ENCODE measurements at regions not wholly inside any gene's neighbourhood (a gene's known extent, or its start where the extent isn't known, plus 50 kb on each side); places are given as distances from the start of the nearest gene placed in this dataset.

DNA sequence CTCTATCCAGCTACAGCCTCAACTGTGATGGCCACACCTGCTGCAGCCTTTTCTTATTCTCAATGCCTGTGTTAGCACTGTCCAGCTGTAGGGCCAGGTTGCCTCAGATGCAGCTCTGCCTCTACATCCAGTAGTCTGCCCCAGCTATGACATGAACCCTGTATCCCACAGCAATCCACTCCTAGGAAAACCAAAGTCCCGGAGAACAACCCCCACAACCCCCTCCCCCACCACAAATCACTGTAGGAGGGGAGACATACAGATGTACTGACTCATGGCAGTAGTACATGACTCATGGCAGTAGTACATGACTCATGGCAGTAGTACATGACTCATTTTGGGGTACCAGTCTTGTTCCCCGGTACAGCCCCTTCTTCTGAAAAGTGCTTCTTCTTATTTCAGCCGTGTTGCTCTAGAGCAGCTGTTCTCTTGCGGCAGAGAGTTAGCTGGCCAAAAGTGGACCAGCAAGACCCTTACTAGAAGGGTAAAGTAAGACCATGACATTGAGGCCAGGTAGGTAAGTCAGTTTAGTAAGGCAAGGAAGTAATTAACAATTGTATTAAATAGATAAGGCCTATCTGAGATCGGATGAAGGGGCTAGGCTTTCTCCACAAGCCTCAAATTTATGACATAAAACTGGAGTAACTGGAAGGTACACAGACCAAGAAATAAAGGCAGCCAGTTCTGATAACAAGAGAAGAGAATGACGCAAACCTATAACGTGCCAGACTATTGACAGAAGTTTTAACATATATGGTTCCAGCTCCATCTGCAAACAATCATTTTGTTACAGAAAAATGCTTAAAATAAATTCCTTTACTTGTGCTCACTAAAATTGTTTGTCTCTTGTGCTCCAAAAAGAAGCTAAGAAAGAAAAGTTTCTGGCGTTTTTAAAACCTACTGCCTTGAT lies 221.4 kb downstream of the TACR3 start:
- TF ChIP-seq, protein P1, sequence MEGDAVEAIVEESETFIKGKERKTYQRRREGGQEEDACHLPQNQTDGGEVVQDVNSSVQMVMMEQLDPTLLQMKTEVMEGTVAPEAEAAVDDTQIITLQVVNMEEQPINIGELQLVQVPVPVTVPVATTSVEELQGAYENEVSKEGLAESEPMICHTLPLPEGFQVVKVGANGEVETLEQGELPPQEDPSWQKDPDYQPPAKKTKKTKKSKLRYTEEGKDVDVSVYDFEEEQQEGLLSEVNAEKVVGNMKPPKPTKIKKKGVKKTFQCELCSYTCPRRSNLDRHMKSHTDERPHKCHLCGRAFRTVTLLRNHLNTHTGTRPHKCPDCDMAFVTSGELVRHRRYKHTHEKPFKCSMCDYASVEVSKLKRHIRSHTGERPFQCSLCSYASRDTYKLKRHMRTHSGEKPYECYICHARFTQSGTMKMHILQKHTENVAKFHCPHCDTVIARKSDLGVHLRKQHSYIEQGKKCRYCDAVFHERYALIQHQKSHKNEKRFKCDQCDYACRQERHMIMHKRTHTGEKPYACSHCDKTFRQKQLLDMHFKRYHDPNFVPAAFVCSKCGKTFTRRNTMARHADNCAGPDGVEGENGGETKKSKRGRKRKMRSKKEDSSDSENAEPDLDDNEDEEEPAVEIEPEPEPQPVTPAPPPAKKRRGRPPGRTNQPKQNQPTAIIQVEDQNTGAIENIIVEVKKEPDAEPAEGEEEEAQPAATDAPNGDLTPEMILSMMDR (IDR thresholded peaks at IDR 0.05) = no peak
- TF ChIP-seq POLR2AphosphoS5 (IDR thresholded peaks at IDR 0.05; ENCODE audit: insufficient read depth in 1 of 2, low read depth in 1 of 2) = no peak
